ENCODE measurements at regions not wholly inside any gene's neighbourhood (a gene's known extent, or its start where the extent isn't known, plus 50 kb on each side); places are given as distances from the start of the nearest gene placed in this dataset.
A peak's percentile ranks its signal among the peaks of the same experiment; 100 is the strongest.

DNA sequence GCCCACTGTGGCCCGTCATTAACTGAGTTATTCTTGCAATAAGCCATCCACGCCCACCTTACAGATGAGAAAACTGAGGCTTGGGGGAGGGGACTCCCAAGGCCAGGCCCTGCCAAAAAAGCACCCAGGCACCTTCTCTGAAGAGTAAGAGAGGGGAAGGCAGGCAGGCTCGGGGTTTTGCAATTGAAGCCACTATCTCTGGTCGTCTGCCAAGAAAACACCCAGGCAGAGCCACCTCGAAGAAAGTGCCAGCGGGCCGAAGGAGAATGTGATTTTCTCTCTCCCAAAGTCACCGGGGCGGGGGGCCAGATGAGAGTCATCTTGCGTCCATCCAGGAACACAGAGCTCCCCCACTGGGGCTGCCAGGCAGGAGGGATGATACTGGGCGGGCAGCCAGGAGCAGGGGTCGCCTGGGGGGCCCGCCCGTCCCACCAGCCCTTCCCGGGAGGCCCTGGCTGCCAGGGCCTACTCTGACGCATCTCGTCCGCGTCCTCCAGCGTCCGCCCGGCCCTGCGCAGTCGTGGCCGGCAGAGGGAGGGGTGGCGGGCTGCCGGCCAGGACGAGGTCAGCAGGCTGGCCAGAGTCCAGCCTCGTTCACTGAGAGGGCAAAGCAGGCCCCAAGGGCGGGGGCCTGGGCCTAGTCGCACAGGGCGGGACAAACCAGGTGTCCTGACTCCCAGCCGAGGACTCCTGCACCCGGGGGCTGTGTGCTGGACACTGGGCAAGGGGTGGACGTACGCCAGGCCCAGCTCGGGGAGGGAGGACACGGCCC lies 74.3 kb downstream of the RFLNA start:
- ChIA-PET POLR2A (no interaction called here), CTCF (no interaction called here), RAD21 (ENCODE audit: low non-redundant PET in 1 of 2, low total read pairs in 2 of 2, uncharacterized antibody in 2 of 2, unreplicated experiment in 2 of 2) (no interaction called here)
- ATAC-seq (no peak), DNase-seq (ENCODE audit: low read depth, low spot score) (no peak)
- no peak overlapping the region for H3K4me3 ChIP-seq (replicated peaks in 1 of 2; ENCODE audit: low read depth in 1 of 2, low read length in 2 of 2)
- BruUV-seq (replicated peaks) = no TSS peak
- TF ChIP-seq FOSL1 (IDR thresholded peaks at IDR 0.05; ENCODE audit: low read depth) (no peak), CEBPB (IDR thresholded peaks at IDR 0.05; ENCODE audit: low read depth) (no peak), RAD21 (IDR thresholded peaks at IDR 0.05; ENCODE audit: low read depth) (no peak; the same call in 1 of the 2 replicates), SRF (IDR thresholded peaks at IDR 0.05; ENCODE audit: low read depth) (no peak), POLR2A (IDR thresholded peaks at IDR 0.05; ENCODE audit: borderline replicate concordance, extremely low read depth, insufficient read depth, insufficient read length) (no peak), JUND (IDR thresholded peaks at IDR 0.05) (no peak), ZFX (IDR thresholded peaks at IDR 0.05) (no peak), YY1 (IDR thresholded peaks at IDR 0.05; ENCODE audit: extremely low read depth, insufficient replicate concordance, low read depth, low read length) (no peak)
- TF ChIP-seq, protein P1, sequence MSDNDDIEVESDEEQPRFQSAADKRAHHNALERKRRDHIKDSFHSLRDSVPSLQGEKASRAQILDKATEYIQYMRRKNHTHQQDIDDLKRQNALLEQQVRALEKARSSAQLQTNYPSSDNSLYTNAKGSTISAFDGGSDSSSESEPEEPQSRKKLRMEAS (IDR thresholded peaks at IDR 0.05) = no peak
- TF ChIP-seq, protein P2, sequence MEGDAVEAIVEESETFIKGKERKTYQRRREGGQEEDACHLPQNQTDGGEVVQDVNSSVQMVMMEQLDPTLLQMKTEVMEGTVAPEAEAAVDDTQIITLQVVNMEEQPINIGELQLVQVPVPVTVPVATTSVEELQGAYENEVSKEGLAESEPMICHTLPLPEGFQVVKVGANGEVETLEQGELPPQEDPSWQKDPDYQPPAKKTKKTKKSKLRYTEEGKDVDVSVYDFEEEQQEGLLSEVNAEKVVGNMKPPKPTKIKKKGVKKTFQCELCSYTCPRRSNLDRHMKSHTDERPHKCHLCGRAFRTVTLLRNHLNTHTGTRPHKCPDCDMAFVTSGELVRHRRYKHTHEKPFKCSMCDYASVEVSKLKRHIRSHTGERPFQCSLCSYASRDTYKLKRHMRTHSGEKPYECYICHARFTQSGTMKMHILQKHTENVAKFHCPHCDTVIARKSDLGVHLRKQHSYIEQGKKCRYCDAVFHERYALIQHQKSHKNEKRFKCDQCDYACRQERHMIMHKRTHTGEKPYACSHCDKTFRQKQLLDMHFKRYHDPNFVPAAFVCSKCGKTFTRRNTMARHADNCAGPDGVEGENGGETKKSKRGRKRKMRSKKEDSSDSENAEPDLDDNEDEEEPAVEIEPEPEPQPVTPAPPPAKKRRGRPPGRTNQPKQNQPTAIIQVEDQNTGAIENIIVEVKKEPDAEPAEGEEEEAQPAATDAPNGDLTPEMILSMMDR (IDR thresholded peaks at IDR 0.05 in 2 of 3, conservative IDR thresholded peaks at IDR 0.05 in 1 of 3; ENCODE audit: borderline replicate concordance in 1 of 3, insufficient read depth in 1 of 3, low read depth in 2 of 3, low read length in 2 of 3) = no peak
- H3K4me2 ChIP-seq (ENCODE audit: low read length) = no peak overlapping the region
- H3K9me2 ChIP-seq (ENCODE audit: insufficient read depth) = no peaks in the 10 kb centered on the region
- H3K79me2 ChIP-seq (ENCODE audit: insufficient read depth, low read length) = no peaks in the 10 kb centered on the region; the same call in 1 of the 2 replicates
- no peak overlapping the region for H2AFZ ChIP-seq (ENCODE audit: low read depth, low read length, poor library complexity, severe bottlenecking)
- H3K9ac ChIP-seq (ENCODE audit: low read length) = no peak overlapping the region
- H3K36me3 ChIP-seq (ENCODE audit: control insufficient read depth in 1 of 2, insufficient read depth in 2 of 2, low read length in 2 of 2) = peaks cover 3 to 4% of the 10 kb centered on the region in 2 experiments; a peak in 1 of 4 replicates
- H3K27ac ChIP-seq (ENCODE audit: low read depth, low read length) = peak overlapping the region; percentile 29; the same call in 1 of the 2 replicates
- H4K20me1 ChIP-seq (ENCODE audit: insufficient read depth) = no peaks in the 10 kb centered on the region
- intact Hi-C loops (cut with micrococcal nuclease) = no loop called here
- no peaks in the 10 kb centered on the region for H3K27me3 ChIP-seq (ENCODE audit: insufficient read depth, low read length)
- H3K4me1 ChIP-seq (ENCODE audit: control insufficient read depth in 1 of 2, insufficient read depth in 2 of 2, low read length in 2 of 2) = peaks cover 16 to 30% of the 10 kb centered on the region in 2 experiments
- no peaks in the 10 kb centered on the region for H3K9me3 ChIP-seq (ENCODE audit: control insufficient read depth in 1 of 2, insufficient read depth in 1 of 2, low read depth in 1 of 2, low read length in 2 of 2)
